DOHH2 (cell line): ENCODE measurements at regions not wholly inside any gene's neighbourhood (a gene's known extent, or its start where the extent isn't known, plus 50 kb on each side); places are given as distances from the start of the nearest gene placed in this dataset.
"Not testable (repeated sequence)": the region's sequence is repeated elsewhere in the genome, so short reads cannot be mapped to it uniquely, and the experiment has no call there.

ENCODE experiments used
- H3F3A ChIP-seq: fragments of 200-600 bp; sonication (generic), shearing (Covaris generic); 2 replicates; pipeline ENCODE4 v1.6.0; 2016; ENCODE audit warnings: antibody characterized with exemption, mild to moderate bottlenecking; ENCODE audit not compliant: control insufficient read depth, insufficient read depth
- H3K27ac ChIP-seq: fragments of 200-600 bp; sonication (generic); 2 replicates; pipeline ENCODE4 v1.5.1; 2014; ENCODE audit warnings: low read depth, mild to moderate bottlenecking, low read length, moderate library complexity
- H3K27me3 ChIP-seq: fragments of 200-600 bp; sonication (generic); 2 replicates; pipeline ENCODE4 v1.6.1; 2014; ENCODE audit warnings: mild to moderate bottlenecking, low read length, mixed read lengths; ENCODE audit not compliant: control insufficient read depth
- H3K36me3 ChIP-seq: fragments of 200-600 bp; sonication (generic); 2 replicates; pipeline ENCODE4 v1.6.1; 2014; ENCODE audit warnings: mild to moderate bottlenecking, low read length, moderate library complexity, mixed read lengths; ENCODE audit not compliant: control insufficient read depth
- H3K4me1 ChIP-seq: fragments of 200-600 bp; sonication (generic); 2 replicates; pipeline ENCODE4 v1.6.1; 2014; ENCODE audit warnings: mild to moderate bottlenecking, low read length, mixed read lengths; ENCODE audit not compliant: control insufficient read depth
- H3K4me2 ChIP-seq: fragments of 200-600 bp; sonication (generic); 2 replicates; pipeline ENCODE4 v1.6.0; 2014; ENCODE audit warnings: mild to moderate bottlenecking, low read length, moderate library complexity
- H3K4me3 ChIP-seq: fragments of 200-600 bp; sonication (generic); 2 replicates; pipeline ENCODE4 v1.5.1; 2014; ENCODE audit warnings: mild to moderate bottlenecking, low read length, mixed read lengths
- H3K79me2 ChIP-seq: fragments of 200-600 bp; sonication (generic); 2 replicates; pipeline ENCODE4 v1.6.1; 2014; ENCODE audit warnings: mild to moderate bottlenecking, low read length, mixed read lengths; ENCODE audit not compliant: control insufficient read depth
- H3K9me2 ChIP-seq: fragments of 200-600 bp; sonication (generic); replicated peaks from 2 replicates; pipeline ENCODE4 v1.6.1; 2014; ENCODE audit warnings: mild to moderate bottlenecking, low read length, mixed read lengths; ENCODE audit not compliant: control insufficient read depth
- H3K9me3 ChIP-seq: fragments of 200-600 bp; sonication (generic); 2 replicates; pipeline ENCODE4 v1.6.1; 2014; ENCODE audit warnings: antibody characterized with exemption, low read length, mixed read lengths; ENCODE audit not compliant: control insufficient read depth, insufficient read depth
- H4K20me1 ChIP-seq: fragments of 200-600 bp; sonication (generic); 2 replicates; pipeline ENCODE4 v1.6.0; 2014; ENCODE audit warnings: low read depth, mild to moderate bottlenecking, antibody characterized with exemption, low read length, moderate library complexity; ENCODE audit not compliant: control insufficient read depth, insufficient read depth
- CTCF ChIP-seq: fragments of 200-600 bp; sonication (generic); IDR thresholded peaks from one replicate; pipeline ENCODE4 v1.5.1; 2014; ENCODE audit warnings: antibody characterized with exemption, mild to moderate bottlenecking, low read depth, low read length; ENCODE audit not compliant: poor library complexity, severe bottlenecking
- EZH2phosphoT487 ChIP-seq: fragments of 200-600 bp; sonication (generic); IDR thresholded peaks from 2 replicates; pipeline ENCODE4 v1.6.1; 2017; ENCODE audit warnings: borderline replicate concordance, mild to moderate bottlenecking, antibody characterized with exemption, low read length, moderate library complexity, mixed read lengths

- H3K9me3 ChIP-seq, H3K27ac ChIP-seq, H3K4me2 ChIP-seq, H3F3A ChIP-seq, H3K9me2 ChIP-seq, H3K4me1 ChIP-seq, H3K79me2 ChIP-seq, H3K36me3 ChIP-seq, H3K4me3 ChIP-seq, H3K27me3 ChIP-seq, H4K20me1 ChIP-seq: not testable (repeated sequence)
Observed at GRCh38 chr13:52324831-52325230, 81.1 kb downstream of the THSD1 start.

- Histone ChIP-seq H3K36me3 (no peaks in the 10 kb centered on the region), H3K9me2 (no peaks in the 10 kb centered on the region), H3K4me2 (no peak overlapping the region), H3F3A (no peaks in the 10 kb centered on the region), H3K27me3 (no peaks in the 10 kb centered on the region), H3K79me2 (no peaks in the 10 kb centered on the region), H3K4me1 (no peaks in the 10 kb centered on the region), H3K27ac (no peak overlapping the region), H3K9me3 (no peaks in the 10 kb centered on the region), H3K4me3 (no peak overlapping the region), H4K20me1 (no peaks in the 10 kb centered on the region)
- TF ChIP-seq EZH2phosphoT487 (no peak), CTCF (no peak)
Observed at GRCh38 chr13:52319876-52320275, 86.1 kb downstream of the THSD1 start.

- not testable (repeated sequence) for H3F3A ChIP-seq, H4K20me1 ChIP-seq, H3K36me3 ChIP-seq, H3K4me3 ChIP-seq, H3K4me2 ChIP-seq, H3K79me2 ChIP-seq, H3K27me3 ChIP-seq, H3K4me1 ChIP-seq, H3K9me3 ChIP-seq, H3K9me2 ChIP-seq, H3K27ac ChIP-seq
Observed at GRCh38 chr13:52309833-52310232, 96.1 kb downstream of the THSD1 start.

- not testable (repeated sequence) for H3K79me2 ChIP-seq, H3K4me3 ChIP-seq, H3K27me3 ChIP-seq, H3F3A ChIP-seq, H4K20me1 ChIP-seq, H3K27ac ChIP-seq, H3K9me3 ChIP-seq, H3K4me1 ChIP-seq, H3K9me2 ChIP-seq, H3K4me2 ChIP-seq, H3K36me3 ChIP-seq
Observed at GRCh38 chr13:52306336-52306735, 99.6 kb downstream of the THSD1 start.

- not testable (repeated sequence) for H3F3A ChIP-seq, H3K4me1 ChIP-seq, H4K20me1 ChIP-seq, H3K27me3 ChIP-seq, H3K36me3 ChIP-seq, H3K79me2 ChIP-seq, H3K4me3 ChIP-seq, H3K27ac ChIP-seq, H3K9me3 ChIP-seq, H3K9me2 ChIP-seq, H3K4me2 ChIP-seq
Observed at GRCh38 chr13:52303098-52303497, 102.9 kb downstream of the THSD1 start.

- H3K4me1 ChIP-seq, H3K4me3 ChIP-seq: not testable (repeated sequence)
Observed at GRCh38 chr13:52302688-52303087, 103.3 kb downstream of the THSD1 start.

GRCh38 chr13:52301810-52302400 is 104.1 kb downstream of the THSD1 start:
- not testable (repeated sequence) for H4K20me1 ChIP-seq, H3K36me3 ChIP-seq, H3K9me3 ChIP-seq, H3K4me3 ChIP-seq, H3K9me2 ChIP-seq, H3K27me3 ChIP-seq, H3K27ac ChIP-seq, H3F3A ChIP-seq, H3K79me2 ChIP-seq, H3K4me2 ChIP-seq, H3K4me1 ChIP-seq

More at GRCh38 chr13:52302688-52303087, 103.3 kb downstream of the THSD1 start:
- H4K20me1 ChIP-seq, H3F3A ChIP-seq, H3K27ac ChIP-seq, H3K79me2 ChIP-seq, H3K36me3 ChIP-seq, H3K9me3 ChIP-seq, H3K27me3 ChIP-seq, H3K9me2 ChIP-seq, H3K4me2 ChIP-seq: not testable (repeated sequence)
